ENCODE measurements at regions not wholly inside any gene's neighbourhood (a gene's known extent, or its start where the extent isn't known, plus 50 kb on each side); places are given as distances from the start of the nearest gene placed in this dataset.

DNA sequence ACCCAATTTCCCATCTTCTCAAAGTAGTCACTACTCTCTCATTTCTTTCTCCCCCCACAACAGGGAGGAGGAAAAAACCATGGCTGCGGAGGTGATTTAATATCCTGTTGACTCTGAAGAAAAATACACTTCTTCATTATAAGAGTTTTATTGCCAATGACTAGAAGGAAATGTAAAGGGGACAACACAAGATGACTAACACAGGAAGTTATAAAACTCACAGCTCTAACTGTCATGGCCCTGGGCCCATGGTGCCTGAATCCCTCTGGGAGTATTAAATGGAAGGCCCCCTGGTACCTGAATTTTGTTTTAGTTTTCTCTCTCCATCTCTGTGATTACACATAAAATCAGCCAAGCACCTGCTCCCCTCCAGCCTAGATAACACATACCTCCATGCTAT lies 352.8 kb upstream of the FAT3 start:
- intact Hi-C loops (cut with micrococcal nuclease) = no loop called here

DNA sequence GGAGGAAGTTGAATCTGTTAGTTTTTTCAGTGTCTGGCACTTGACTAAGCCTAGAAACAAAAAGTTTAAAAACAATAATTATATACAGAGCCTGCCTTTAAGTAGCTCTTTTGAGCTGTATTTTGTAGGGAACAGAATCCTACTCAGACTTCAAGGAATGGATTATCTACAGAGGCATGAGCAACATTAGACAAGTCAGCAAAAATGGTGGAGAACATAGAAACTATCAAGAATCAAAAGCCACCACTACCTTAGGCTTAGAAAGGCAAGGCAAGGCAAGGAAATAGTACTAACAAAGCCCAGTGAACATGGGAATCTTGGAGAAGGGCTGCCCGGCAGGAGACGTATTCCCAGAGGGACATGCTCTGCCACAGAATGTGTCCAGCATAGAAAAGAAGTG lies 353.6 kb upstream of the FAT3 start:
- intact Hi-C loops (cut with micrococcal nuclease) = no loop called here

DNA sequence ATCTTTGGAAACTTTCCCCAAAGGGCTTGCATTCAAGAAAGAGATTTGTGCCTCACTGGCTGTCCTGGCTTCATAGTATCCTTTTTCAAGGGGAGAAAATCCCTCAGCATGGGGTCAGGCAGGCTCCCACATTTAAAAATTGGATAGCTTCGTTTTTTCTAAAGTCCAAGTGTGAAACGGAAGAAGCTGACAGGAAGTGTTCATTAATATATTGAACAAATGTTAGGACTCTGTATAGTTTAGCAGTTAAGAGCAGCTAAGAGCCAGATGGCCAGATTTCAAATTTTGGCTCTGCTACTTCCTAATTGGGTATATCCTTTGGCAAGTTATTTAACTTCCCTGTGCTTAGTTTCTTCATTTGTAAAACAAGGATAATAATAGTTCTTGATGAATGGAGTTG lies 354.9 kb upstream of the FAT3 start:
- intact Hi-C loops (cut with micrococcal nuclease) = no loop called here

DNA sequence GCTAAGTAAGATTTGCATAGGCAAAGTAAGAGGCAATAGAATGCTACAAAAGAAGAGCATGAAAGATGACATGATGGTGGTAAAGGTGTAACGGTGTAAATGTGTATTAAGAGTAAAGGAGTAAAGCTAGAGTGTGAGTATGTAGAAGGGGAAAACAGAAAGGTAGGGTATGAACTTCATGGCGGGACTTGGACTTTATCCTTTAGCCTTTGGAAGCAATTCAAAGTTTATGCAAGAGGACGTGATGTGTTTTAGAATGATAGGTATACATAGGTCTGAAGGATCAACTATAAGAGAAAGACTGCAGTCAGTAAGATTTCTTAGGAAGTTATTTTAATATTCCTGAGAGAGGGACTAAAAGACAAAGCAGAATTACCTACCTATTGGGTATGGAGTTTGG lies 358.0 kb upstream of the FAT3 start:
- intact Hi-C loops (cut with micrococcal nuclease) = no loop called here

DNA sequence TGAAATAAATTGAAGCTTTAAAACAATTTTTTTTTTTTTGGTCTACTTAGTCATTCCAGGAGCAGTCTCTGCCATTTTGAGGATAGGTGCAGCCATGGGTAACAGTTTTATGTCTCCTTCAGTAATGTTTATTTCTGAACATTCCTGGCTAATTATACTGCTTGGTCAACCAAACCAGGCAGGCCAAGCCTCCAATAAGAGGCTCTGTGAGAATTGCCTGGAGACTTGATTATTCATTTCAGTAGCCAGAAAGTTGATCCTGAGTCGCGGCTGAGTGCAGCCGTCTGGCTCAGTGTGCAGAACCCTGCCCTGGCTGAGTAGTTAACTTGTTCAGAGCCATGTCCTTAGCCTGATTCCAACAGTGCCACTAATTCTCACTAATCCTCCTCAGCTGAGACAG lies 364.0 kb upstream of the FAT3 start:
- intact Hi-C loops (cut with micrococcal nuclease) = no loop called here

DNA sequence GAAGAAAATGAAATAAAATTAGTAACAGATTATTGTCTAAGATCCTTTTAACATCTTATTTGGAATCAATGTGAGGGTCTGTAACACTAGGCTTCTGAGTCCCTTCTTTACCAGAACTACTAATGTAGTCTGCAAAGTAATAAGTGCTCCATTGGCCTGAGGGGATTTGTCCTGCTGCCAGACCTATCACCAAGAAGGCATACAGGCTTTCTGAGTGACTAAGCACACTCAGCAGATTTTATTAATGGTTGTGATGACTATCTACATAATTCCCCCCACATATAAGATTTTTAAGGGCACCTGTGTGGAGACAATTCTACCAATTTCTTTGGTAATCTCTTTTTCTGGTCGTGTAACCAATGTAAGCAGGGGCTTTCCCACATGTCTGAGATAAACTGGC lies 365.0 kb upstream of the FAT3 start:
- intact Hi-C loops (cut with micrococcal nuclease) = no loop called here

DNA sequence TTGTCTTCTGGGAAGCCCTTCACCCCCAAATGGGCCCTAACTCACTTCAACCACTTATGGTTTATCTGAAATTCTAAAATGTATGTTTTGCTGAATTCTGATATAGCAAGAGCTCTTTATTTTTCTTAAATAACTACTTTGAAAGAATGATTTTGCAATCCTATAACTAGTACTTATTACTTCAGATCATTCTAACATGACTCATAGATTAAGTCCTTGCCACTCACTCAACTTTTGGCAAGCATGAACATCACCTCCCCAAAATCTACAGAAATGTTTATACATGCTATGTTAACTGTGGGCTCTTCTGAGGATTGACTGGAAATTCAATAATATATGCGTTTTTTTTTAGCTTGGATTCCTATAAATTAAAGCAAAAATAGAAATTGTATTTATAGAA lies 367.4 kb upstream of the FAT3 start:
- intact Hi-C loops (cut with micrococcal nuclease) = no loop called here

DNA sequence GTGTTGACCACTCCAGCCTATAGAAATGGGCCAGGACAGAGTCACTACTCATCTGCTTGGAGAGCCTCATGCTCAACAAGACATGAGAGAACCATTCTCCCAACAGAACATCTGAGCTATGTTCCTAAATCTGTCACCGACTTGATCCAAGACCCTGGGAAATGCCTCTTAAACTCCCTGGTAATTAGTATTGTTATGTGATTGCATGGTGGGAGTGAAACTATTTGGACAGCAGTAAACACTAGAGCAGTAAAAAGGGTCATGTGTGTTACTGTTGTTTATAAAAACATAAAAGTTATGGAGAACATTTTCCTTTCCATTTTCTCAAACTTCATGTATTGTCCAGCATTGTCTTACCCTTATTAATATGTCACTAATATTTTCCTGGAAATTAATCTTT lies 369.8 kb upstream of the FAT3 start:
- intact Hi-C loops (cut with micrococcal nuclease) = no loop called here

DNA sequence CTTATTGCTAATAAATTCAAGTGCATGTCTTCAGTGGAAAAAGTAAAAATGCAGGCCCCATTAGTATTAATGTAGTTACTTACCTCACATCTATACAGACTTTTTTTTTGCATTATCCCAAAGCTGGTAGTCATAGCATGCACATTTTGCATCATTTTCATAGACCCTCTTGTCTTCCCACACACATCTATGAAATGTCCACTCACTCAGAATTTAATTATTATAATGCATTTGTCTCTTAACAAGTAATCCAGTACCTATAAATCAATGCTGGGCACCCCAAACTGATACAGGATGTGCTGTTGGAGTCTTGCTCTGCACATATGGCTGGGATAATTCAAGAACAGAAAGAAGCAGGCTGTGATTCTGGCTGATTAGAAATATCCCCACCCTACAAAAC lies 370.4 kb upstream of the FAT3 start:
- intact Hi-C loops (cut with micrococcal nuclease) = no loop called here

DNA sequence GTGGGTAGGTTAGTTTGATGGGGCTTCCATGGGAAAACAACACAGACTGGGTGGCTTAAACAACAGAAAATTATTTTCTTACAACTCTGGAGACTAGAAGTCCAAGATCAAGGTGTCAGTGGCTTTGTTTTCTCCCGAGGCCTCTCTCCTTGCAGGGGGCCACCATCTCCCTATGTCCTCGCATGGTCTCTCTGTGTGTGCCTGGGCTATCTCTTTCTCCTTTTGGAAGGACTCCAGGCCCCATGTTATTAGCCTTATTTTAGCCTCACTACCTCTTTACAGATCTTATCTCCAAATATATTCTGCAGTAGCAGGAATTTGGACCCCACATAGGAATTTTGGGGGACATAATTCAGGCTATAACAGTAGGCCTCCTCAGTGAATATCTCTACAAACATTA lies 372.7 kb upstream of the FAT3 start:
- intact Hi-C loops (cut with micrococcal nuclease) = no loop called here

DNA sequence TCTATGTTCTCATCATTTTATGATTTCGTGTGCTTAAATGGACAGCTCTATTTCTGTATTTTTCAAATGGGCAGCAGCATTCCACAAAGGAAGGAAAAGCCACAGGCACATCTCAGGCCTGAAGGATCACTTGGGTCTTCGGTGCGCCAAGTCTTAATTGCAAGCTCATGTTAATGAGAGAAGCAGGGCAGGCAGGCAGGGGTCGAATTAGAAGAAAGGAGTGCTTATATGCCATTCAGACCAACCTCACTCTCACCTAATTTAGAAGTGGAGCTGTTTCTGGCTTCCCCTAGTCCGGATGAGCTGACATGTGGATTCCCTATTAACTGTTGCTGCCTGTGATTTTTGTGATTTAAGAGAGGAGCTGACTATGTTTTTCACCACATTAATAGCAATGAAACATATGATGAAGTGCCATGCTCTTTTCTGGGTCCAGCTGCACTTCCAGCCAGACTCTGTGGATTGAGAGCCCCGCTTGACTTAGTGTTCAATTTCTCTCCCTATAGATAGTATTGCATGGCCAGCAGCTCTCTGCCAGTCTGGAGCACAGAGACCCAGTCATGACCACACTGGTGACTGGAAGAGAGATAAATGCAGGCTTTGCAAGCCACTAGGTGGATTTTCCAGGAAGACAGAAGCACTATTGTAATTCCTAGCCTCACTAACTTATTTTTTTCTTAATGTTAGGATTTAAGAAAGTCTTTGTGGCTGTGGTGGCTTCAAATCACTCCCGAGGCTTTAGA lies 373.9 kb upstream of the FAT3 start:
- intact Hi-C loops (cut with micrococcal nuclease) = no loop called here

DNA sequence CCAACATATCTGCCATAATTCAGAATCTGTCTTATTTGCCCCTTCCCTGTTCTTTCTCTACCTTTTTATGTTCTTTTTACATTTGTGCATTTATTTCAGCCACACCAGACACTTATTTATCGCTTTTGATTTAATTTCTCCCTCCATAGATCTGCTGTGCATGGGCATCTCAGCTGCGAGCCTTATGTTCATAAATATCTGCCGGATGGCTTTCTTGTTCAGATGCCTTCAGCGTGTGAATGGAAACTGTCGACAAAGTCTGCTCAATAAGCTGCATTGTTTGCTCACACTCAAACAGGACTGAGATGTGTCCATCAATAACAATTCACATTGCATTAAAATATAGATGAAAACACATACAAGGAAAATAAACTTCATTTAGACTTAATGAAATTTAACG lies 374.6 kb upstream of the FAT3 start:
- intact Hi-C loops (cut with micrococcal nuclease) = no loop called here

DNA sequence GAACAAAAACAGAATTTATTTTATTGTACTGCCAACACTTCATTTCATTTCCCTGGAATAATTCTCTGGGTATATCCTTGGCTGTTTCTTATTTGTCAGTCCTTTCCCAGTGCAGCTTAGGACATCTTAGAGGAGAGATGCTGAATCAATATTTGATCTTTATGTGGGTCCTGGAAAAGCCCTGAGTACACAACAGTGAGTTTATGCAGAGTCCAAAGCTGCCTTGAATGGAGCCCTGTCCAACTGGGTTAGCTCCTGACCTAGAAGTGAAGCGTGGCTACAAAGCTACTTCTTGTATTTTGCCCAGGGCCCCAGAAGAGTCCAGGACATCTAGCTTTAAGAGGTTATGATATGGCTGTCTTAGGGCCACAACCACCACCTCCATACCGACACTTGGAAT lies 378.0 kb upstream of the FAT3 start:
- intact Hi-C loops (cut with micrococcal nuclease) = no loop called here

DNA sequence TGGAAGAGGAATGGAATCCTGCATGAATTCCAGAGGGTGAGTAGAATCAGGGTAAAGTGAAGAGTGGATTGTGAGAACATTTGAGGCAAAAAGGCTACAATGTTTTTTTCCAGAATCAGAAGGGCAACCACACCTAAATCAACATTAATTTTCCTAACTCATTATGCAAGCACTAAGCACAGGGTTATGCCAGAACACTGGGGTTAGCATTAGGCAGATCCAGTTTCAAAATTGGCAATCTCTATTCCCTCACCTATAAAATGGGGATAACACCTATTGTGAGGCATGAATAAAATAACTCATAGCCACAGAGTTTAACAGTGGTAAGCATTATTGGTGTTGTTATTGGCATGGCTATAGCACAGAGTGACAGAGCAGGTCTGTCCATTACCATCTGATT lies 378.6 kb upstream of the FAT3 start:
- intact Hi-C loops (cut with micrococcal nuclease) = no loop called here

DNA sequence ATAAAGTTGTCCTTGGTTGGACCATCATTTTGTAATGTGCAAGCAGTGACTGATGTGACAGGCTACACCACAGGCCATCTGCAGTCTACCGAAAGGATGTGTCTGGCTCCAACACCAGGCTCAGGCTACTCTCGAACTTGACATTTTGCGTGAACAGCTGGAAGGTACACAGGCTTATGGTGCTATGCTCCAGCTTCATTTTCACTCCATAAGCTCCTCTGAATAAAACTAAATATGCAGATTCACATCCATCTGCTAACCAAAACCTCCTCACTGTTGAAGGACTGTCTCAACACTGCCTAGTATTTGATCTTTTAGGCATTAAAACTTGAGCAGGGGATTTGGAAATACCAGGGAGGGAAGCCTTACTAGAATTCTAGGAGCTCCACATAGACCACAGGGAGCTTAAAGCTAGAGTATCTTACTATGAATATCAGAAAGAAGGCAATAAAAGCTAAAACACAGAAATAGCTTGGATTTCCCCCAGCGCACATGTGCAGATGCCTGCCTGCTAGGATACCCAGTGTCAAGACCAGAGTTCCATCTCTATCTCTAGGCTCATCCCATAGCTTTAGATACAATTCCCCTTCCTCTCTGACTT lies 383.9 kb upstream of the FAT3 start:
- intact Hi-C loops (cut with micrococcal nuclease) = no loop called here

DNA sequence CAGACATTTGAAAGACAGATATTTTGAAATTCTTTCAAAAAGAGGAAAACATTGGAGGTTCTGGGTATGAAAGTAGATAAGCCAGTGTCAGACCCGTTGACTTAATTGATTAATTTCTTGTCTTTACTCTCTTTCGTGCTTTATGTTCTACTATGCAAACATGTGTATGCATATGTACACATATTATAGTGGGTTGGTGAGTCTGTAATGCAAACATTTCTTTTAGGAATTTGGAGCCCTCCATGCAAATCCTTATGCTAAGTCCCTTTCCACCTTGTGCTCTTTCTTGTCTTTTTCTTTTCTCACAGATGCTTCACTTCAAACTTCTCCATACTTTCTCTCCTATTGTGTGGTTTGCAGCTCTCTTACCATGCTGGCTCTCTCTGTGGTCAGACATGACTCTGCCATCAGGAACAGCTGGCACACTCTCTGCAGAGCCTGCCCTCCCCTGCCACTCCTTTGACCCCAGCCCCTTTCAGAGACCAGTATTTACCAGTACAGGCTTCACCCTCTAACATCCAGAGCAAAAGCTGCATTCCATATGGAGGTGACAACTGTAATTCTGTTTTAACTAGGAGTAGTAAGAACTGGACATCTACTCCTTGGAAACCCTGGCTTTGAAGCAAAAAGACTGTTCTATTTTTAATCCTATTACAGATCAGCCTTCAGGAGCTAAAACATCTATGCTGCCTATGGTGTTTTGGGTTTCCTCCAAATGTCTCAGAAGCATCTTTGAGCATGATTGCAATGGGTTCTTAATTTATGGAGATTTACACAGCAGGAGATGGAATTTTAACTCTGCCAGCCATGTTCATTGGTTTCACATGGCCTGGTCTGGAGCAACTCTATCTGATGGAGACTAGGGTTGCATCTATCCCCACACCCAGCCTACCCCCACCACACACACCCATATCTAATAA lies 386.9 kb upstream of the FAT3 start:
- intact Hi-C loops (cut with micrococcal nuclease) = no loop called here

DNA sequence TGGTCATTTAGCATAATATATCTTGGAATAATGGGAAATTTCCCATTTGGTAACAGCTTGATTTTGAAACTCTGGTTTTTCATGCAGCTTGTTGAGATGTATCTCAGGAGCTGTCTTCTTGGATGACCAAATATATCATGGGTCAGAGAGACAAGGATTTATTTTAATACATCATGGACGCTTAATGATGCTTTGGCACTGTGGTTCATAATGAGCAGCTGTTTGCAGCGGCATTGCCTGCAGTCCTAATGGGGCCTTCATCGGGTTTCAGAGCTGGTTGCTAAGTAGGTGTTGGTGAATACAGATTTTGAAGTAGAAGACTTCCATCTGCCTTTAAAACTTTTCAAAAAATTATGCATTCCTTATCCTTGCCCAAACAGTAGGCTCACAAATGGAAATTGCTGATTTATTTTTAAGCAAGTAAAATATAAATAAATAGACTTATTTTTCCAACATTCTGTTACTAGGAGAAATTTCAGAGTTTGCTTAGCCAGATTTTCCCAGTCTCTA lies 389.5 kb upstream of the FAT3 start:
- intact Hi-C loops (cut with micrococcal nuclease) = no loop called here

DNA sequence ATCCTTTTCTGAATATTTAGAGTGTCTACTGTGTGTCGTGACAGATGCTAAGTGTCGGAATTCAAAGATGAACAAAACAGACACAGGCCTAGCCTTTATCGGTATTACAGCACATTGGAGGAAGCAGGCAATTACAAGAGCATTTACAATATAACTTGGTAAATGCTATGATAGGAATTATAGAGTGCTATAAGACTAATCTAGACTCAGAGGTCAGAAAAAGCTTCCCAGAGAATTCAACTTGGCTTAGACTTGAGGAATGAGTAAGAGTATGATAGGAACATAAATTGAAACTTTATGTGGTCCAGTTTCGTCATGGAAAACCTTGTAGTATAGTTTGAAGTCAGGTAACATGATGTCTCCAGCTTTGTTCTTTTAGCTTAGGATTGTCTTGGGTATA lies 395.7 kb upstream of the FAT3 start:
- intact Hi-C loops (cut with micrococcal nuclease) = no loop called here

DNA sequence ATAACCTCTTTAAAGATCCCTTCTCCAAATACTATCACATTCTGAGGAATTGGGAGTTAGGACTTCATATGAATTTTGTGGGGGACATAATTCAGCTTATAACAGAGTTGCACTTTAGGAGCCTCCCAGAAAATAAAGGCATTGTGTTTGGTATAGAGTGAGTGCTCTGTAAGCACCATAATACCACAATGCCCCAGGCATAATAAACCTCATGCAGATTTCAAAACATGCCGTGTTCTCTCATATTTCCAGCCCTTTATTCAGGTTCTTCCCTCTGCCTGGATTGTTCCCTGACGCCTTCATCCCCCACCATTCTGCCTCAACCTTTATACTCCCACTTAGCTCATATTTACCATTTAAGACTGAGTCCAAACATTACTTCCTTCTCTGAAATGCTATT lies 398.8 kb upstream of the FAT3 start:
- intact Hi-C loops (cut with micrococcal nuclease) = no loop called here

DNA sequence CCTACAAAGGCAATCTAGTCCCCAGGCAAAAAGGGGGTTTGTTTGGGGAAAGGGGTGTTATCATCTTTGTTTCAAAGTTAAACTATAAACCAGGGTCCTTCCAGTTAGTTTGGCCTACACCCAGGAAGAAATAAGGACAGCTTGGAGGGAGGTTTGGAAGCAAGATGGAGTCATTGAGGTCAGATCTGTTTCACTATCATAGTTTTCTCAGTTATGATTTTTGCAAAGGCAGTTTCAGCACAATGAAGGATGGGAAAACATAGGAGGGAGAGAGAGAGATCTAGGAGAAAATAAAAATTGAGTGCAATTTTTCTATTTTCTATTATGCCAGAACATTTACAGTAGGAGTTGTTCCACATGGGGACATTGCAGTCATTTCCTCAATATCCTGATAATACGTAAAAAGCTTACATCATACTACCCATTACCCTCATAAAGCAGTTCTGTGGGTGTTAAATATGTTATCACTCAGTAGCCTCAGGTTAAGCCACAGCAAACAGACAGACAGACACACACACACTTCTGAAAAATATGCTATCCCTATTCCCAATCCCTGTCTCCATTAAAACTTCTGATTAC lies 401.3 kb upstream of the FAT3 start:
- intact Hi-C loops (cut with micrococcal nuclease) = no loop called here

DNA sequence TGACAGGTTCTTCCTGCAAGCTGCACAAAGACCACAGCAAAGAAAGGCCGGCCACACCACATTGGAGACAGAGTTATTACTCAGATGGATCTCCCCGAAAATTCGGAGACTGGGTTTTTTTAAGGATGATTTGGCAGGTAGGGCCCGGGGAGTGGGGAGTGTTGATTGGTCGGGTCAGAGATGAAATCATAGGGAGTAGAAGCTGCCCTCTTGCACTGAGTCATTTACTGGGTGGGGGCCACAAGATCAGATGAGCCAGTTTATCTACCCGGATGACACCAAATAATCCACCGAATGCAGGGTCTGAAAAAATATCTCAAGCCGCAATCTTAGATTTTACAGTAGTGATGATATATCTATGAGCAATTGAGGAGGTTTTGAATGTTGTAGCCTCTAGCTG lies 401.8 kb upstream of the FAT3 start:
- intact Hi-C loops (cut with micrococcal nuclease) = no loop called here

DNA sequence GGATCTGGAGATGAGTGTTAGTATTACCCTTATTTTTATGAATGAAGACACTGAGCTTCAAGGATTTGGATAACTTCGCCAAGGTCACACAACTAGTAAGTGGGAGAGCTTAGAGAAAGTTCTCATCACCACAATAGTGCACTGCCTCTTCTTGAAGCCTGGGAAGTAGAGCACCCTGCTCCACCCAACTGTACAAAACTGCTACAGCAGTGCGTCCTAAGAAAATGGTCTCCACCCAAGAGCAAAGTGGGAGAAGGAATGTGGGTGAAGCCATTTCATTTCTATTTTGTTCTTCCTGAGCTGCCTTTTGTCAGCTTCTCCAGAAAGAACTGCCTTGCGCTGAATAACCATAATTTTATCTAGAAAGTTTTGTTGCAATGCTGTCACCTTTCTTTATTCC lies 403.9 kb upstream of the FAT3 start:
- intact Hi-C loops (cut with micrococcal nuclease) = no loop called here
